ENCODE measurements at regions not wholly inside any gene's neighbourhood (a gene's known extent, or its start where the extent isn't known, plus 50 kb on each side); places are given as distances from the start of the nearest gene placed in this dataset.

GRCh38 chr6:44697327-44697726 is 309.8 kb downstream of the CDC5L start:
- TF ChIP-seq FOXM1 (IDR thresholded peaks at IDR 0.05; ENCODE audit: borderline replicate concordance, low read depth): no peak
- TF ChIP-seq ZBTB7A (IDR thresholded peaks at IDR 0.05; ENCODE audit: low read depth): no peak
- TF ChIP-seq REST (IDR thresholded peaks at IDR 0.05; ENCODE audit: low read depth): no peak
- TF ChIP-seq YY1 (IDR thresholded peaks at IDR 0.05; ENCODE audit: low read depth): no peak
- no peak for TF ChIP-seq TCF12 (IDR thresholded peaks at IDR 0.05; ENCODE audit: low read depth)
- no peak for TF ChIP-seq TEAD4 (IDR thresholded peaks at IDR 0.05)
- TF ChIP-seq NFIC (IDR thresholded peaks at IDR 0.05): no peak
- no peak for TF ChIP-seq USF1 (IDR thresholded peaks at IDR 0.05)
- no peak for TF ChIP-seq RAD21 (IDR thresholded peaks at IDR 0.05; ENCODE audit: low read depth)
- no peak for TF ChIP-seq MAX (IDR thresholded peaks at IDR 0.05)
- no peak for TF ChIP-seq EP300 (IDR thresholded peaks at IDR 0.05; ENCODE audit: borderline replicate concordance)
- no peak for TF ChIP-seq EGR1 (IDR thresholded peaks at IDR 0.05)

- TF ChIP-seq CREB1 (IDR thresholded peaks at IDR 0.05; ENCODE audit: low read depth) (no peak), FOXM1 (IDR thresholded peaks at IDR 0.05; ENCODE audit: borderline replicate concordance, low read depth) (no peak), CEBPB (IDR thresholded peaks at IDR 0.05) (no peak), TEAD4 (IDR thresholded peaks at IDR 0.05) (no peak), EGR1 (IDR thresholded peaks at IDR 0.05) (no peak), RAD21 (IDR thresholded peaks at IDR 0.05; ENCODE audit: low read depth) (no peak), TCF12 (IDR thresholded peaks at IDR 0.05; ENCODE audit: low read depth) (no peak), ZBTB7A (IDR thresholded peaks at IDR 0.05; ENCODE audit: low read depth) (no peak), USF1 (IDR thresholded peaks at IDR 0.05) (no peak), TAF1 (IDR thresholded peaks at IDR 0.05; ENCODE audit: low read depth) (no peak), YY1 (IDR thresholded peaks at IDR 0.05; ENCODE audit: low read depth) (no peak), REST (IDR thresholded peaks at IDR 0.05; ENCODE audit: low read depth) (no peak), MAX (IDR thresholded peaks at IDR 0.05) (no peak), EP300 (IDR thresholded peaks at IDR 0.05; ENCODE audit: borderline replicate concordance) (no peak), NFIC (IDR thresholded peaks at IDR 0.05) (no peak)
Measured at GRCh38 chr6:44698602-44699001, 311.1 kb downstream of the CDC5L start.

- TF ChIP-seq ZBTB7A (IDR thresholded peaks at IDR 0.05; ENCODE audit: low read depth) (no peak), TCF12 (IDR thresholded peaks at IDR 0.05; ENCODE audit: low read depth) (no peak), TEAD4 (IDR thresholded peaks at IDR 0.05) (no peak), RAD21 (IDR thresholded peaks at IDR 0.05; ENCODE audit: low read depth) (no peak), MAX (IDR thresholded peaks at IDR 0.05) (no peak), FOXM1 (IDR thresholded peaks at IDR 0.05; ENCODE audit: borderline replicate concordance, low read depth) (no peak), EP300 (IDR thresholded peaks at IDR 0.05; ENCODE audit: borderline replicate concordance) (no peak), REST (IDR thresholded peaks at IDR 0.05; ENCODE audit: low read depth) (no peak), USF1 (IDR thresholded peaks at IDR 0.05) (no peak)
Measured at GRCh38 chr6:44699082-44699481, 311.6 kb downstream of the CDC5L start.

- TF ChIP-seq EGR1 (IDR thresholded peaks at IDR 0.05) (no peak), USF1 (IDR thresholded peaks at IDR 0.05) (no peak), ZBTB7A (IDR thresholded peaks at IDR 0.05; ENCODE audit: low read depth) (no peak), NFIC (IDR thresholded peaks at IDR 0.05) (no peak), CEBPB (IDR thresholded peaks at IDR 0.05) (no peak), REST (IDR thresholded peaks at IDR 0.05; ENCODE audit: low read depth) (no peak), CREB1 (IDR thresholded peaks at IDR 0.05; ENCODE audit: low read depth) (no peak), FOXM1 (IDR thresholded peaks at IDR 0.05; ENCODE audit: borderline replicate concordance, low read depth) (no peak), TCF12 (IDR thresholded peaks at IDR 0.05; ENCODE audit: low read depth) (no peak), TEAD4 (IDR thresholded peaks at IDR 0.05) (no peak), MAX (IDR thresholded peaks at IDR 0.05) (no peak), TAF1 (IDR thresholded peaks at IDR 0.05; ENCODE audit: low read depth) (no peak), EP300 (IDR thresholded peaks at IDR 0.05; ENCODE audit: borderline replicate concordance) (no peak), RAD21 (IDR thresholded peaks at IDR 0.05; ENCODE audit: low read depth) (no peak), YY1 (IDR thresholded peaks at IDR 0.05; ENCODE audit: low read depth) (no peak)
Measured at GRCh38 chr6:44699851-44700250, 312.3 kb downstream of the CDC5L start.
